Right lung (tissue), 2 donors: ENCODE measurements at regions not wholly inside any gene's neighbourhood (a gene's known extent, or its start where the extent isn't known, plus 50 kb on each side); places are given as distances from the start of the nearest gene placed in this dataset.

Experiments
- DNase-seq, 2 donors: peaks; one replicate each; pipeline ENCODE4 v3.0.0-alpha.2; 2013

DNA sequence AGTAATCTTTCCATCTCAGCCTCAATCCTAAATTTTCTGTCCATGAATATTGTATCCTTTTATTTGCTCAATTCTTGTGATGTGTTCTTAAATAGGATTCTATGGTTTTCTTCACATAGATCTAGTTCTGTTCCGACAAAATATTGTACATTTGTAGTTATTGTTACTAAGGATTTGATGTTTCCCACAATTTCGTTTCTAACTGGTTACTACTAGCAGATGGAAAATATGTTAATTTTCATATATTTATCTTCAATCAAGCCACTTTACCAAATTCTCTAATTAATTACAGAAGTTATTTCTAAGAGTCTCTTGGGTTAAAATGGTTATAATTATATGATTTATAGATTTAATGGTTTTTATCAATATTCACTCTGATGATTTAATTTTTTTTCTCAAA lies 60.3 kb downstream of the SEC61B start:
- no peak for DNase-seq

DNA sequence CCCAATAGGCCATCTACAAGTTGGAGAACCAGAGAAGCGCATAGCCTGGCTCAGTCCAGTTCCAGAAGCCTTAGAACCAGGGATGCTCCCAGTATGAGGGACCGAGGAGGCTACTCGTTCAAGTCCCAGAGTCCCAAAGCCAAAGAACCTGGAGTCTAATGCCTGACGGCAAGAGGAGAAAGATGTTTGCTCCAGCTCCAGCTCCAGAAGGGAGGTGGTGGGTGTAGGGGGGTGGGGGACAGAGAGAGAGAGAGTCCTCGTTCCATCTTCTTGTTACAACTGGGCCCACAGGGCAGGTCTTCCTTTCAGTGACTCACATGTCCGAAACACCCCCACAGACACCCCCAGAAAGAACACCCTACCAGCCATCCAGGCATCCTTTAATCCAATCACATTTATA lies 63.9 kb downstream of the SEC61B start:
- DNase-seq, result no peak

DNA sequence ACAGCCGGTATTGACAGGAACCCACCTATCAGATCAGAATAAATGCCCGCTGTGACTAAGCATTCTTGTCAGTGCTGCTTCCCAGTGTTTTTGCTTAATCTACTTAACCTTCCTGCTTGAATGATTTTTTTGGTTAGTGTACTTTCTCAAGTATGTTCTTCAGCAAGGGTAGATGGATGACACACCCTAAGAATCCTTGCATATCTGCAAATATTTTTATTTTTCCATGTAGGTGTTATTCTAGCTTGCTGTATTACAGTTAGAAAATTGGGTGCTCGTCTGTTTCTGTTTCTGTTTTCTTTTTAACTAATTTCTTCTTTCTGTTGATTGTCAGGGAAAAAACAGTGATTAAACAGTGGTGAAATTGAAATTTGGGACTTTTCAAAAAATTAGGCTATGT lies 64.5 kb downstream of the SEC61B start:
- DNase-seq, result no peak

DNA sequence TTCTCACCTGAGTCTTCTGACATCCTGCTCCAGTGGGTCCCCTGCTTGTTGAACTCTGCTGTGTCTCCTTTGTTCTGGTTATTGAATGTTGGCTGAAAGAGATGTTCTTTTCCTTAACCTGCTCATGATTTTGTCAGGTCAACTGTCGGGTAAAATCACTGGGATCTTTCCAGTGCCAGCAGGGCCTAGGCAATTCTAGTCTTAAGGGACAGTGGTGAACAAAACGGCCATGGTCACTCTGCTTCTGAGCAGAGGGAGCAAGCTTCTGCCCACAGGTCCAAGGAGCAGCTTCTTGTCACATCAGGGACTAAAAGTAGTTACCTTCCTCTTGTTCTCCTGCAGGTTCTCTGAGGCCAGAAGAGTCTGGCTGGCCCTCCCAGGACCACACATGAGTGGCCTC lies 65.6 kb downstream of the SEC61B start:
- DNase-seq, result no peak

DNA sequence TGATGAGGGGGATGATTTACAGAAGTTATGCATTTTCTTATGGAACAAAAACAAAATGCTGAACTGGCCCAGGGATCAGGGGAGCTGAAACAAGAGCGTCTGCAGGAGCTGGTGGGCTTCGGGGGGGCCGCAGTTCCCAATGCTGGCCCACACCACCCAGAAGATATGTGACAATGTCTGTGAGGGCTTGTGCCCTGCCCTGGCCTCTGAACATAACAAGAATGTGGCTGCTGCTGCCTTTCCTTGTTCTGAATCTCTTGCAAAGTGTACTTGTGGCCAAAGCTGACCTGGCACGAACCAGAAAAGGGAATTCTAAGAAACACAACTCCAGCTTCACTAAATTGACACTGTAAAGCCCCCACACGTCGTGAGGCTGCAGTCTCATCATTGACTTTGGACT lies 66.7 kb downstream of the SEC61B start:
- no peak for DNase-seq

DNA sequence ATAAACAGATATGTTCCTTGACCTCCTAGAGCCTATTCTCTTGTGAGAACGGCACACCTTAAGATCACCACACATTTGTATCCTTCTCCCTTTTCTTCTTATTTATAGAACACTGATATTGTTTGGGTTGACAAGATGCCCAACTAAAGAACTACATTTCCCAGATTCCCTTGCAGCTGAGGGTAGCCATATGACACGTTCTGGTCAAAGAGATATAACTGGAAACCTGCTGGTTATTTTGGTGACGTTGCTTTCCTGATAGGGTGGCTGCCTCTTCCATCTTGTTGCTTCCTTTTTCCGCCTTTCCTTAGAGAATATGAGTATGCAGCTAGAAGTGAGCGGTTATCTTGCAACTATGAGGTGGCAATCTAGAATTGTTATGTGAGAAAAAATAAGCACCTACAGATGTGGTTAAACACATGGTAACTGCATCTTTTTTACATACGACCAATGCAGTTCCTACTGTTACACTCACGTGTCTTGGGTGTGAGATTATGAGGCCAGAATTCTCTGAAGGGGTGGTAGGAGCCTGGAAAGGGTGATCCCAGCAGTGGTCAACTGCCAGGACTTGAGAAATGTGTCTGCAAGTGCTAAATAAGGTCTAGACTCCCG lies 72.9 kb downstream of the SEC61B start:
- no peak for DNase-seq

DNA sequence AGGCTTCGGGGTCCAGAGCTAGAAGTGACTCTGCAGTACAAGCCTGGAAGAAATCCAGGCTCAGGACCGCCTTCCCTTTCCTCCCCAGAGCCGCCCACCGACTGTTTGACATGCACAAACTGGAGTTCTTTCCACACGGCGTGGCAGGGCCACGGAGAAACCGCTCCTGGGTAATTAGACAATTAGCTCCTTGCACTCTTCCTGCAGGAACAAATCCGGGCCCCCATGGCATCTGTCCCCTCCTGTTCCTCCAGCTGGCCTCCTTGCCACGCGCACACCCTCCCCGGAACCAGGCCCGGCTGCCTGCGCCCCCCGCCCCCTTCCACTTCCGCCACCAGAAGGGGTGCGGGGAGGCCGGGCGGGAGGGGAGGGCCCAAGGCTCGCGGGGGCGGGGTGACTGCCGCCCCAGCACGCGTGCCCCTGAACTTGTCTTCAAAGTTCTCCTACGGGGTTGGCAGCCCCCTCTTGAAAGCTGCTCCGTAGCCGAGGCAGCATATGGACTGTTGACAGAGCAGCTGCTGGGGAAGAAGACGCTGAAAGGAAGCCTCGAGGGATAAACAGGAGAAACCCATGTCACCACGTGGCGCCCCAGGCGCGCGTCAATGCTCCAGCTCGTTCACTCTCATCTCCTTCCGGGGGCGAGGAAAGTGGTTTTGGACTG lies 74.3 kb downstream of the SEC61B start:
- peak; percentile 58 to 63 for DNase-seq

DNA sequence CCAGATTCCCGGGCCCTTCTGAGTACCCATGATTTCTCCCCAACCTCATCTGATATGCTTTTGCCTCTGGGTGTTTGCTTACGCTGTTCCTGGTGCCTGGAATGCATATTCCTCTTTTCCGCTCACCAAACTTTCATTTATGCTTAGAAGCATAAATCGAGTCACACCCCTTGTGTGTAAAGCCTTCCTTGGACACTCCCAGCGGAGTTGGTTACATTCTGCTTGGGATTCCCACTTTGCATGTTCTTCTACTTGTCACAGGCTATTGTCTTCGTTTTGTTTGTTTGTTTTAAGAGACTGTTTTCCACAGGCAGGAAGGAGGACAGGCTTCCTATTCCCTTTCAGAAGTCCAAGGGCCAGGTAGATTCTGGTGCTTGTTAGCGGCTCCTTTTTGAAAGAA lies 76.5 kb downstream of the SEC61B start:
- no peak for DNase-seq

DNA sequence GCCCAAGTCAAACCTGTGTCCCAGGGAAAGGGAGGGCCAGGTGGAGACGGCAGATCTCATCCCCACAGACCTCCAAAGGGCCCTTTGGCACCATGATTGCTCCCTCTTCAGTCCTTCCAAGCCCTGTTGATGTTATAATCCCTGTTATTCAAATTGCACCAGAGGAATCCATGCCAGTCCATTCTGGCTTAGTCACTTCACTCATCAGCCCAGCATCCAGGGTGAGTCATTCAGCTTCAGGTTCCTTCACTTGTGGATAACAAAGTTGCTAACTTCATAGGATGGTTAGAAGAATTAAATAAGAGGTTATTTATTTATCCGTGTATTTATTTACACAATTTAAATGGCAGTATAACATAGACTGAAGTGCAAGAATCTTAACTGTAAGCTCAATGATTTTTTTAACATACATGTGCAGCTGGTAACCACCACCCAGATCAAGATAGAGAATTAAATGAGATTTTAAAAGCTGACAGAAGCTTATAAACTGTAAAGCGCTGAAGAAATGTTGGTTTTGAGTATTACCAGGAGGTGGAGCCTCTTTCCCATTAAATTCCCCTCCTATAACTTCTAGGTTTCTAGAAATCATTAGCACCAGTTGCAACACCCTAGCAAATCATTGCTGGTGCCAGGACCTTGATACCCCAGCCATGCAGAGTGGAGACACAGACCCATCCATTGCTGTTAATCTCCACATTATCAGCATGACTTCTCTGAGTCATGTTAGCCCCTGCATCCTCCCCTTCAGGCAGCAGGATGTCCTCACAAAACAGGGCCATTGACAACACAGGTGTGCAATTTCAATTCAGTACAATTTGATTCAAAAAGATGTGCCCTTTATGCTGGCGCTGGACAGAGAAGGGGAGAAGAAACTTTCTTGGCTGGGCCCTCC lies 77.4 kb downstream of the SEC61B start:
- no peak for DNase-seq

DNA sequence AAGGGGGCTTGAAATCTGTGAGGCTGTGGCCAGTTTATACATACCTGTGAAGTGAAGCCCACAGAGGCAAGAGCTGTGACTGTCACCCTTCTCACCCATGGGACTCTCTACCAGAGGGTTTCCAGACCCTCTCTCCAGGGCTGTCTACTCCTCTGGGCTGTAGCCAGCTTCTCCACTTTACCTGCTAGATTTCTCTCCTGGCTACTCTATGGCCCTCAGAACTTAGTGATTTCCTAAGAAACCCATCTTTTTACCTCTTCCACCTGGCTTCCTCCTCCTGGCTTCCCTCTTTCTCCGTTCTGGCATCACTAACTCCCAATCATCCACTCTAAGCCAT lies 78.0 kb downstream of the SEC61B start:
- DNase-seq, result no peak

DNA sequence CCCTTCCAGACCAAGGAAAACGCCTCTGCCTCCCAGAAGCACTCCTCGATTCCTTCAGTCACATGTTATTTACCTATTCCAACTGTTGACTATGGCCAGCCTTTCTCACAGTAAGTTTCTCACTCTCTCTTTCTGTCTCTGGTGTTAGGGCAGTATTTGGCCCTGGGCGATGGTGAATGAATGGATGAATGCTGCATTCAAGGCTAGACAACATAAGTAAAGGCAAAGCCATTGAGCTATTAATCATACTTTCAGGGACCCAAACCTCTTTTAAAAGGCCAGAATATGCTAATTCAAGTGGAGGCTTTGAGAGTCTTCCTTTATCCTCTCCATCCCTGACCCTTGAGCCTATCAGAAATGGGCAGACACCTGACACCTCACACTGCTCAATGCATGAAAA lies 78.5 kb downstream of the SEC61B start:
- DNase-seq, result no peak

DNA sequence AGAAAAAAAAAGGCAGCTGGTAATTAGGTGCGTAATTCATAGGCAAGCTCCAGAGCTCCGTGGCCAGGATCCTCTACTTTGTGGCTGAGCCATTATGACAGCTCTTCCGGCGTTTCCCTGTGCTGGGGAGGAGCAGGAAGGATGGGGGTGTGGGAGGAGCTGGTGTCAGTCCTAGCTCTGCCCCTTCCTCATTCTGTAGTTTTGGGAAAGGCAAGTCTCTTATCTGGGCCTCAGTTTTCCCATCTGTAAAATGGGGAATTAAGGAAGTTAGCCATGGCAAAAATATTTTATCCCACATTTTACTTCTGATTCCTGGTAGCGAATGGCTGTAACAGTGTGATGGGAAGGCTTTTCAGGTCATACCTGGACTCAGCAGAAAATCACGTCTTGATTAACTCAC lies 81.1 kb downstream of the SEC61B start:
- no peak for DNase-seq

DNA sequence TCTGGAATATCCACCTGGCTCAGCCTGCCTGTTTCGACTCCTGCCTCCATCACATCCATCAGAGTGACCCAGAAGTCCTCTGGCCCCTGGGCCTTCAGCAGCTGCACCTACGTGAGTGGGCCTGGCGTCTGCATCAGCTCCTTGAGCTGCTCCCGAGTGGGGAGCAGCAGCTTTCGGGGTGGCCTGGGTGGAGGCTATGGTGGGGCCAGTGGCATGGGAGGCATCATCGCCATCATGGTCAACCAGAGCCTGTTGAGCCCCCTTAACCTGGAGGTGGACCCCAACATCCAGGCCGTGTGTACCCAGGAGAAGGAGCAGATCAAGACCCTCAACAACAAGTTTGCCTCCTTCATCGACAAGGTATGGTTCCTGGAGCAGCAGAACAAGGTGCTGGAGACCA lies 83.0 kb downstream of the SEC61B start:
- no peak for DNase-seq

DNA sequence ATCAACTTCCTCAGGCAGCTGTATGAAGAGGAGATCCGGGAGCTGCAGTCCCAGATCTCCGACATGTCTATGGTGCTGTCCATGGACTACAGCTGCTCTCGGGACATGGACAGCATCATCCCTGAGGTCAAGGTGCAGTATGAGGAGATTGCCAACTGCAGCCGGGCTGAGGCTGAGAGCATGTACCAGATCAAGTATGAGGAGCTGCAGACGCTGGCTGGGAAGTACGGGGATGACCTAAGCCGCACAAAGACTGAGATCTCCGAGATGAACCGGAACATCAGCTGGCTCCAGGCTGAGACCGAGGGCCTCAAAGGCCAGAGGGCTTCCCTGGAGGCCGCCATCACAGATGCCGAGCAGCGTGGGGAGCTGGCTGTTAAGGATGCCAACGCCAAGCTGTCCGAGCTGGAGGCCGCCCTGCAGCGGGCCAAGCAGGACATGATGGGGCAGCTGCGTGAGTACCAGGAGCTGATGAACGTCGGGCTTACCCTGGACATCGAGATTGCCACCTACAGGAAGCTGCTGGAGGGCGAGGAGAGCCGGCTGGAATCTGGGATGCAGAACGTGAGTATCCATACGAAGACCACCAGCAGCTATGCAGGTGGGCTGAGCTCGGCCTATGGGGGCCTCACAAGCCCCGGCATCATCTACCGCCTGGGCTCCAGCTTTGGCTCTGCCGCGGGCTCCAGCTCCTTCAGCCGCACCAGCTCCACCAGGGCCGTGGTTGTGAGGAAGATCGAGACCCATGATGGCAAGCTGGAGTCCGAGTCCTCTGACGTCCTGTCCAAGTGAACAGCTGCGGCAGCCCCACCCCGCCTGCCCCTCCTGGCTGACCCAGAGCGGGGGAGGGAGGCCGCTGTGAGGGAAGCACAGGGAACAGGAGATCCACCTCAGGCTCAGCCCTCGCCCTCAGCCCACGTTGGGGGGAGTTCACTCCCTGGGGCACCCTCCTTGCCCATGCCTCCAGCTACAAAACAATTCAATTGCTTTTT lies 84.0 kb downstream of the SEC61B start:
- no peak for DNase-seq

DNA sequence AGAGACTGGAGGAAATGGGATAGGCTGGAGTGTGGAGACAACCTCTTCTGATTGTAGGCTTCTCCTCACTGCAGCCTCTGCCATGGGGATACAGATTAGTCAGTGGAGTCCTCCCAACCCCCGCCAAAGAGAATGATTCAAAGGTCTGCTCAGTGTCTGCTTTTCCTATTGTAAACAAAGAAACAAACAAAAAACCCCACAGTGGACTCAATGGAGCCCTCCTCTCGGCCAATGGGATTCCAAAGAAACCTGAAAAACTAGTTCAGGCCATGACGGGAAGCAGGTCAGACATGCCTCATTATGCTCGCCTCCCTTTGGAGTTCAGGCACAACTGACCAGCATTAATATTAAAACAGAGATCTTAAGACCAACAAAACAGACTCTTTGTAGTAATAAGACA lies 85.8 kb downstream of the SEC61B start:
- DNase-seq, result no peak

DNA sequence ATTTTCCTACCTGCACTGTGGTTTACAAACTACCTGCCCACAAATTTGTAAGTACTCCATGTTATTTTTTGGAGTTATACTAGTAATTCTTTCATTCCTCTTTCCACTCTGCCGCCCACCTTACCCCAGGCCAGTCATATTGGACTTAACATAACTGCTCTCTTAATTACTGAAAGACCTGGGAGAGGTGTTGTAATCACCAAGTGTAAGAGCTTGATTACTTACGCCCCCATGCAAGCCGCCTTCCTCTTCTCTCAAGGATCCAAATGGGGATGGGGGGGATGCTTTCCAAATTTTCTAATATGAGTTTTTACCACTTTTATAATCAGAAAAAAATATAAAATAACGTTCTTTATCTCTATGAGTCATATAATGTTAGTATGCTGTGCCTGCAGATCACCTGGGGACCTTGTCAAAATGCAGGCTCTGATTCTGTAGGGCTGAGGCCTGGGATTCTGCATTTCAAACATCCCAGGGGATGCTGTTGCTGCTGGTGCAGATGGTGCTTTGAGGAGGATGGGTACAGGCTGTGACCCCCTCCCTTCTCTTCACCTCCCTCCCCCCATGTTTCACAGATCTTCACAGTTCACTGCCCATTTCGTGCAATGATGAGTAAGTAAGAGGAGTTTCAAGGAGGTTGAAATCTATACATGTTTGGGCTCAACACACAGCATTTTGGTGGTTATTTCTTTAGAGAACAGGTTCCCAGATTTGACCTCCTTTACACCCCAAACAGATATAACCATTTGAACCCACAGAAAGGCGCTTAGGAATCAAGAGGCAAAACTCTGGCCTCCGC lies 87.3 kb downstream of the SEC61B start:
- DNase-seq, result no peak

DNA sequence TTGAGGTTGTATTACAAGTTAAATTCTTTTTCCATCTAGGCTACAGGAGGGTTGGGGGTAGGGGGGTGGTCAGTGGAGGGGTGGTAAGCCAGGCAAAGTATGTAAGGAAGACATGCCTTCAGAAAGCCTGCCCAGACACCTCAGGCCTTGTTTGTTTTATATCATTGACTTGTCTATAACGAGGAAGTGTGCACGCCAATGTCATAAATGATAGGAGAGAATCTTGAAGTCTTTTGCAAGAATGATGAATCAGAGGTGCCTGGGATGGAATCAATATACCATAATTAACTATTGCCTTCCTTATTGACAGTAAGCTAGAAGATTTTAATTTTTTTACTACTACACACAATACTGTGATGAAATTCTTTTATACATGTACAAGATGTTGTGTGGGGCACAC lies 90.7 kb downstream of the SEC61B start:
- no peak for DNase-seq

DNA sequence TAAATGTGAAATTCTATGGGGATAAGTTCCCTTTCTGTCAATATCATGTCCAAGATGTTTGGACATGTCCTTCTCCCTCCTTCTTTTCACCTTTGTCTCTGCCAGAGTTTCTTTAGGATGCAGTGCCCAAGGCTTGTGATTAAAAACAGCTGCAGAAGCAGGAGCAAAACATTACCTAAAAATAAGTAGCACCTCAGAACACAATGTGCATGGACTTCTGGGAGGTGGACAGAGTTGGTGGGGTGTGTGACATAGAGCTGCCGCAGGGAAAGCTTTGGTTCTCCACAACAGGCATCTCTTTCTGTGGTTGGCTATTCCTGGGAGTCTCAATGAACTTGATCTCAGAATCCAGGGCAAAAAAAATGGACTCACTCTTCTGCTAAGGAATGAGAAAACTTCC lies 97.0 kb downstream of the SEC61B start:
- DNase-seq, result no peak

DNA sequence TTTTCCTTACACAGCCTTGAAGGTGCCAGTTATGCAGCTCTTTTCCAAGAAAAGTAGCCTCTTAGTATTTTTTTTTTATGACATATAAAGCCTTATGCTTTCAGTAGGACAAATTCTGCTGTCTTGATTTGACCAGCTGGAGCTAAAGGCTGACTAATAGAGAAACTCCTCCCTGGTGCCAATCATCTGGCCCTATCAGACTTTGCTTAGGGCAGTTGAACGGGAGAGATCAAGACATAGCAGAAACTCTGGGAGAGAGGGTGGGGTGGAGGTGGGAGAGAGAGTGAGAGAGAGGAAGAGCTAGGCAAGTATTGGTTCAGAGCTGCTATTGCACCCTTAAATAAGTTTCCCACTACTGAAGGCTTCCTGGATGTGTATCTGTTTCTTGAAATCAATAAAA lies 100.2 kb downstream of the SEC61B start:
- no peak for DNase-seq

DNA sequence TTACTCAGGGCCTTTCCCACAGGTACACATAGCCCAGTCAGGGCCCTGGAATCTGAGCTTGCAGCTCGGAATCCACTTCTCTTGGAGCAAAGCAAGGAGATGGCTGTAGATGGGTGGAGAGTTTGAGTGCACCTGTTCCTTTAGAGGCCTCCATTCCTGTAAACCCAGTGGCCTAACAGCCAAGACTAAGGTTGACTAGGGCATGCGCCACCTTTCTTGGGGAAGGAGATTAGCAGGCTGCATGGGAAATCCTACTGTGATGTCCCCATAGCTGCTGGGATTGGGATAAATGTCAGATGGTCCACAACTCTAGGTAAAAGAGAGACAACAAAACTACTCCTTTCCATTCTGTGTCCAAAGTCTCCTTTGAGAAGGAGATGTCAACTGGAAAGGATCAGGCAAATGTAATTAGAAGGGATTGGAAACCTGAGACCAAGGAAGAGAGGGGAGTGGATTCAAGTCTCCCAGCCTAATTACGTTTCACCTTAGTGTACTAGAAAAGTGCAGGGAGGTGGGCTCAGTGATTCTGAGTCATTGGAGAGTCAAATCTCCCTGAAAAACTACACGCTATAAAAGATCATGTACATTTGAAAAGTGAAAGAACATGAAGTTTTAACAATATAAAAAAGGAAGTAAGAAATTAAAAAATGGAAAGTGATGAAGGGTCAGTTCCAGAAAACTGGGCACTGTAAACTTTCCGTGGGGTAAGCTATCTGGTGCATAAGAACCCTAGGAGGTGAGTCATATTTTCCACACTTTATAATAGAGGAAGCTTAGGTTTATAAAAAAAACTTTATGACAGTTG lies 104.2 kb downstream of the SEC61B start:
- DNase-seq, result no peak

DNA sequence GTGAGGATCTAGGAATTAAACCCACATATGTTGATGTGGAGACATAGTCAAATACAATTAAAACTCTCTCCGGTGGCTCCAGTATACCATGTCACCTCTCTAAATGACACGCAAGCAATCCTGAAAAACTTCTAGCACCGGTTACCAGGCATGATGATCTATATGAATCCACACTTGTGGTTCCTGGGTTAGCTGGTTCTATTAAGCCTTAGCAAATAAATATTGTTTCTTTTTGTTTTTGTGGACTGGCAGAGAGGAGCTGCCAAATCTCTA lies 104.8 kb downstream of the SEC61B start:
- no peak for DNase-seq
